ENCODE measurements at regions not wholly inside any gene's neighbourhood (a gene's known extent, or its start where the extent isn't known, plus 50 kb on each side); places are given as distances from the start of the nearest gene placed in this dataset.
A peak's percentile ranks its signal among the peaks of the same experiment; 100 is the strongest.

DNA sequence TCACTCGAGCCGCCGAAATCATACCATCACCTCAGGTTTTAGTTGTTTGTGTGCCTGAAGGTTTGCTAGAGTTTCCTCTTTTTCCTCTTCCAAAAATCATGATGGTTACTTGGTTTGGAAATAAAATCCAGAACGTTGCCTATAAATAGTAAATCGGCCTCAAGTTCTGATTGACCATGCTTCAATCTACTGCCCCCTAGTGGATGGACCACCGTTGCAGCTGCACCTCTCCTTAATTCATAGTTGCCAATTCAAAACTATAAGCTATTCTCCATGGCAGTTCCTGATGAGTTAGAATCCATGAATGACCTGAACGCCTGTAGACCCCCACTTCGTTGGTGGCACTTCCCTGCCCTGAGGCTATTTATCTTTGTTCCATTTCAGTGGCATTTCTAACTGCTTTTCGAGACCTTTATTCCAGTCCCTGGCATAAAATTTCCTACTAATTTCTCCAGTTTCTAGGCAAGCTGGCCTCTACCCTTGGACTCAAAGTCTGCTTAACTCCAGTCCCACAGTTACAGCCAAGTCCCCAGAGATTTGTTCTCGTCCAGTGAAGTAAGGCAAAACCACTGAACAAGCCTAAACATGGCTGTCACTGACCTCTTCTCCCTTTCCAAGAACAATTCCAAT lies 422.6 kb downstream of the EFNA5 start:
- DNase-seq (ENCODE audit: extremely low read depth, low read depth) = peak; percentile 14
- H3K4me3 ChIP-seq (replicated peaks; ENCODE audit: low read depth, low read length) = no peak overlapping the region
- TF ChIP-seq, protein P1, sequence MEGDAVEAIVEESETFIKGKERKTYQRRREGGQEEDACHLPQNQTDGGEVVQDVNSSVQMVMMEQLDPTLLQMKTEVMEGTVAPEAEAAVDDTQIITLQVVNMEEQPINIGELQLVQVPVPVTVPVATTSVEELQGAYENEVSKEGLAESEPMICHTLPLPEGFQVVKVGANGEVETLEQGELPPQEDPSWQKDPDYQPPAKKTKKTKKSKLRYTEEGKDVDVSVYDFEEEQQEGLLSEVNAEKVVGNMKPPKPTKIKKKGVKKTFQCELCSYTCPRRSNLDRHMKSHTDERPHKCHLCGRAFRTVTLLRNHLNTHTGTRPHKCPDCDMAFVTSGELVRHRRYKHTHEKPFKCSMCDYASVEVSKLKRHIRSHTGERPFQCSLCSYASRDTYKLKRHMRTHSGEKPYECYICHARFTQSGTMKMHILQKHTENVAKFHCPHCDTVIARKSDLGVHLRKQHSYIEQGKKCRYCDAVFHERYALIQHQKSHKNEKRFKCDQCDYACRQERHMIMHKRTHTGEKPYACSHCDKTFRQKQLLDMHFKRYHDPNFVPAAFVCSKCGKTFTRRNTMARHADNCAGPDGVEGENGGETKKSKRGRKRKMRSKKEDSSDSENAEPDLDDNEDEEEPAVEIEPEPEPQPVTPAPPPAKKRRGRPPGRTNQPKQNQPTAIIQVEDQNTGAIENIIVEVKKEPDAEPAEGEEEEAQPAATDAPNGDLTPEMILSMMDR (IDR thresholded peaks at IDR 0.05; ENCODE audit: low read depth, low read length, missing control alignments) = peak; percentile 79

DNA sequence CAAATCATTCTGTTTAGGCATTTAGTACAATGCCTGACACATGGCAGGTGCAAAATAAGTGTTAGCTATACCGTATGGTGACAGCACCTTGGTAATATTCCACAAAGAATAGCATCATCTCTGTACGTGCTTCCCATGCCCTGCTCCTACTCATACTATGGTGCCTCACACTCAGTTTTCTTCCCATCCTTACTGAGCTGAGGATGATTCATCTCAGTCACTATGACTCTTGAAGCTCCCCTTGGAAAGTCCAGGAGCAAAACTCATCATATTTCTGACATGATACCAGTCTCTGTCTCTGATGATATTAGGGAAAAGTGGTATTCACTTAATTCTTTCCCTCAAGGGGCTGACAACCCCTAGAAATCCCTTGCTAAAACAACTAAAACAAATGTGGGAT lies 423.3 kb downstream of the EFNA5 start:
- TF ChIP-seq, protein P1 (IDR thresholded peaks at IDR 0.05; ENCODE audit: low read depth, low read length, missing control alignments) = no peak
- H3K4me3 ChIP-seq (replicated peaks; ENCODE audit: low read depth, low read length) = no peak overlapping the region
- DNase-seq (ENCODE audit: extremely low read depth, low read depth) = no peak

DNA sequence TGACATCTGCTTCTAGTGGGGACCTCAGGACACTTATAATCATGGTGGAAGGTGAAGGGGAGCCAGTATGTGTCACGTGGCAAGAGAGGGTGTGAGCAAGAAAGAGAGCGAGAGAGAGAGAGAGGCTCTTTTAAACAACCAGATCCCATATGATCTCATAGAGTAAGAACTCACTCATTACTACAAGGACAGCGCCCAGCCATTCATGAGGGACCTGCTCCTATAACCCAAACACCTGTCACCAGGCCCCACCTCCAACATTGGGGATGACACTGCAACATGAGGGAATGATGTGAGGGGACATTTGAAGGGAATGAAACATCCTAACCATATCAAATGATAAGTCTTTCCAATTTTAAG lies 427.5 kb downstream of the EFNA5 start:
- no peak for DNase-seq (ENCODE audit: extremely low read depth, low read depth)
- H3K4me3 ChIP-seq (replicated peaks; ENCODE audit: low read depth, low read length) = no peak overlapping the region
- TF ChIP-seq, protein P1 (IDR thresholded peaks at IDR 0.05; ENCODE audit: low read depth, low read length, missing control alignments) = no peak

DNA sequence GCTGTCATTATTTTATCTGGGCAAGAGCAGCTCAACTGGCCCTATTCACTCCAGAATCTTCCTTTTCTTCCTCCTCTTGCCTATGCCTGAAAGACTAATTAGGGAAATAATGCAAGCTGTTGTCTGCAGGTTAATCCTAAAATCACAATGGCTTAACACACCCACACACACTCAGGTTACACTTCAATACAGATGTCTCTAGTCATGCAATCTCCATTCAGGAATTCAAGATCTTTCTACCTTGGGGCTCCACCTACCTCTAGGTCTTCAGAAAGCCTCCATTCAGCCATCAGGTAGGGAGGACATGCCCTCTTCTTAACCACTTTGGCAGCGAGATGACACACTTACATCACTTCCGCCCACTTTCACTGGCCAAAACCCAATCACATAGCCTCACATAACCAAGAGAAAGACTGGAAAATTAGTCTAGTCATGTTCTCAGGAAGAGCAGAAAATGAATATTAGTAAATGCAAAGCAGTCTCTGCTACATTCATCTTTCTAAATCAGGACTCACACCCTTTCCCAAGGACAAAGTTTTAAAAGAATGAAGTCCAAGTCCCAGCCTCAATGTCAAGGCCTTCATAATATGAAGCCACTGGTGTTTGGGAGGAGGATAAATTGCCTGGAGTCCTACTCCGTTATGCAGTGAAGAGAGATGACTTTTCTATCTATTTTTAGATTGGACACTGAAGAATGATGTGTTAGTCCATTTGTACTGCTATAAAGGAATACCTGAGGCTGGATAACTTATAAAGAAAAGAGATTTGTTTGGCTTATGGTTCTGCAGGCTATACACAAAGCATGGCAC lies 428.1 kb downstream of the EFNA5 start:
- DNase-seq (ENCODE audit: extremely low read depth, low read depth) = no peak

DNA sequence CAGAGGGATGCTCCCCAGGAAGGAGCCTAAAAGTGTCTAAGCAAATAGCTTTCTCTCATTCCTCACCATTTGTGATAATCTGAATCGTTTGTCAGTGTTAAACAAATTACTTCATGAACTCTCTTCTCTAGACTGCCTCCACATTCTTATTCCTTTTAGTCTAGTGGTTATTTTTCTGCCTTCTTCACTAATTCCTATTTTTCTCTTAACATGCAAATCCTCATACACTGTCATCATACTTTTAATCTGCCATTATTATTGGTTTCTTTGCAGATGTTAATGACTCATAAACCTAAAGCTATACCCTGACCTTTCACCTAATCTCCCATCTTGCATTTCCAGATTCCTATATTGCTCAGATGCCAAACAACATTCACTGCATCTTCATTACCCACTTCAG lies 428.9 kb downstream of the EFNA5 start:
- TF ChIP-seq, protein P1 (IDR thresholded peaks at IDR 0.05; ENCODE audit: low read depth, low read length, missing control alignments) = no peak
- no peak overlapping the region for H3K4me3 ChIP-seq (replicated peaks; ENCODE audit: low read depth, low read length)
- no peak for DNase-seq (ENCODE audit: extremely low read depth, low read depth)

More for the DNA sequence above, 428.1 kb downstream of the EFNA5 start:
- H3K4me3 ChIP-seq (replicated peaks; ENCODE audit: low read depth, low read length) = no peak overlapping the region
- TF ChIP-seq, protein P1 (IDR thresholded peaks at IDR 0.05; ENCODE audit: low read depth, low read length, missing control alignments) = no peak

DNA sequence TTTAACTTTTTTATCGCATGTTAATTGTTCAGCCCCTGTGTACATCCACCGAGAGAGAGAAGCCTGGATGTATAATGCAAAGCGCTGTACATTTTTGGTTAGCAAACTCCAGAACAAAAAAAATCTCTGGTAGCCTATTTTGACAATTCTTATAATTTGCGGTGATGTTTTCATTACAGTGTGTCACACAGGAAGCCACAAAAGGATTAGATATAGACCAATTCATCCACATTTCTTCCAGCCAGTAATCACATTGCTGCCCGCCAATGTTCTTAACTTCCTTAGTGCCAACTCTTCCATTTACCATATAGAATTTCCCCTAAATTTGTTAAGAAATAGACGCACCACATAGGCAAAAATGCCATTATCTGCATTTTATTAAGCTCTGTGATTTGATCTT lies 435.6 kb downstream of the EFNA5 start:
- no peak for DNase-seq (ENCODE audit: extremely low read depth, low read depth)
- TF ChIP-seq, protein P1 (IDR thresholded peaks at IDR 0.05; ENCODE audit: low read depth, low read length, missing control alignments) = no peak
- H3K4me3 ChIP-seq (replicated peaks; ENCODE audit: low read depth, low read length) = no peak overlapping the region

Measured in HFF-Myc (cell line).